Calu3 (cell line): ENCODE measurements at regions not wholly inside any gene's neighbourhood (a gene's known extent, or its start where the extent isn't known, plus 50 kb on each side); places are given as distances from the start of the nearest gene placed in this dataset.

Experiments
- BruUV-seq: library from RNA; stranded (reverse); fragments of 400-500 nt; replicated peaks from 2 replicates; lab custom pipeline; 2021; lab: Mats Ljungman, UMichigan
- CTCF ChIA-PET: fragments of 300-600 bp; sonication (Branson Sonifier 250); formaldehyde crosslinking; loops from one replicate; lab custom pipeline; 2022; ENCODE audit warnings: antibody characterized with exemption; lab: Charles Lee
- DNase-seq: peaks from one replicate; pipeline ENCODE4 v3.0.0; 2022
- H3K27ac Mint-ChIP-seq: one replicate; pipeline ENCODE4 v1.8.0; 2022; ENCODE audit warnings: mixed read lengths; ENCODE audit not compliant: unreplicated experiment
- H3K27me3 Mint-ChIP-seq: one replicate; pipeline ENCODE4 v1.8.0; 2022; ENCODE audit warnings: mixed read lengths; ENCODE audit not compliant: unreplicated experiment
- H3K36me3 Mint-ChIP-seq: one replicate; pipeline ENCODE4 v1.8.0; 2022; ENCODE audit warnings: mild to moderate bottlenecking, moderate library complexity, mixed read lengths; ENCODE audit not compliant: insufficient read depth, unreplicated experiment
- H3K4me1 Mint-ChIP-seq: one replicate; pipeline ENCODE4 v1.8.0; 2022; ENCODE audit warnings: mild to moderate bottlenecking, low read depth, mixed read lengths; ENCODE audit not compliant: unreplicated experiment
- H3K4me3 Mint-ChIP-seq: one replicate; pipeline ENCODE4 v1.8.0; 2022; ENCODE audit warnings: mild to moderate bottlenecking, low read depth, moderate library complexity, mixed read lengths; ENCODE audit not compliant: unreplicated experiment
- H3K9me3 Mint-ChIP-seq: one replicate; pipeline ENCODE4 v1.8.0; 2022; ENCODE audit warnings: low read depth, mixed read lengths; ENCODE audit not compliant: unreplicated experiment
- CTCF ChIP-seq: fragments of 200-600 bp; IDR thresholded peaks from one replicate; pipeline ENCODE4 v1.8.0; 2022; ENCODE audit warnings: antibody characterized with exemption; ENCODE audit not compliant: unreplicated experiment
- intact Hi-C: fragments of 100-400 bp; cut with micrococcal nuclease; formaldehyde crosslinking; loops from one replicate; pipeline ENCODE4 v1.10.0; 2022; ENCODE audit not compliant: unreplicated experiment

DNA sequence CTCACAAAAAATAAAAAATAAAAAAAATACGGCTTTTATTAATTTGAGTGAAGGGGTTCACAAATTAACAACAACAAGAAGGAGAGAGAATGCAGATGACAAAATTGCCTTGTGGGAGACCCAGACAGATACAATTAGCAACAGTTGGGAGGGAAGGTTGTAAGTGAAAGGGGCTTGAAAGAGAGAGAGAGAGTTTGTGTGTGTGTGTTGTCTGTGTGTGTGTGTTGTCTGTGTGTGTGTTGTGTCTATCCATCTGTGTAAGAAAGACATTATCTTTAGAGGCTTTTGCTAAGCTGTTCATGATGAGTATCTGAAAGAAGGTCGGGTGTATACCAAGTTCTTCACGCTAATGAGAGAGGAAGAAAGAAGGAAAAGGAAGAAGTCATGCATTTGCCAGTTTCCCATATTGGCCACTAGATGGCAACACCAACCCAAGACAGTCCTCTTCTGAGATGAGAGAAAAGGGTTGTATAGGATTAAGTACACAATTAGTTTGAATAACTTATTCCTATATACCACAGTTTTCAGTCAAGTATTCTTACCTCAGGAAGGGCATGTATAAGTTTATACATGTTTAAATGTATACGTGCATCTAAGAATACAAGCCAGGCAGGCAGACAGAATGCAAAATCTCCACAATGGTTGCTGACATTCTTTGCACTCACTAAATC, 63.7 kb upstream of the CD2AP start:
- DNase-seq = no peak
- Mint-ChIP-seq H3K4me1 (peaks cover 50% of the 10 kb centered on the region), H3K9me3 (peaks cover 3% of the 10 kb centered on the region), H3K27ac (peak overlapping the region; percentile 81), H3K36me3 (peaks cover 5% of the 10 kb centered on the region), H3K27me3 (no peaks in the 10 kb centered on the region), H3K4me3 (peak overlapping the region; percentile 37)
- CTCF ChIA-PET = interaction anchor here (1.0 to 2.3 kb wide), 6 partner anchors 10 to 106 kb away, joined by 3 to 14 read pairs (median 5); partner anchors contain the start of gene CD2AP
- TSS peak; percentile 14 for BruUV-seq
- intact Hi-C loops = loop anchor here (1.0 to 5.0 kb wide), 5 partner anchors 49 to 366 kb away; partner anchors contain the start of gene CD2AP
- TF ChIP-seq CTCF = peak; percentile 74

- TF ChIP-seq CTCF = no peak
- Mint-ChIP-seq H3K36me3 (peaks cover 5% of the 10 kb centered on the region), H3K4me1 (peaks cover 50% of the 10 kb centered on the region), H3K4me3 (peak overlapping the region; percentile 37), H3K27me3 (no peaks in the 10 kb centered on the region), H3K27ac (peak overlapping the region; percentile 81), H3K9me3 (peaks cover 3% of the 10 kb centered on the region)
- CTCF ChIA-PET = interaction anchor here (0.6 to 2.3 kb wide), 7 partner anchors 11 to 107 kb away, joined by 3 to 14 read pairs (median 5); partner anchors contain the start of gene CD2AP
- no peak for DNase-seq
- intact Hi-C loops = loop anchor here (1.0 to 5.0 kb wide), 5 partner anchors 49 to 366 kb away; partner anchors contain the start of gene CD2AP
- no TSS peak for BruUV-seq
Measured at GRCh38 chr6:47414423-47415167, 63.0 kb upstream of the CD2AP start.

DNA sequence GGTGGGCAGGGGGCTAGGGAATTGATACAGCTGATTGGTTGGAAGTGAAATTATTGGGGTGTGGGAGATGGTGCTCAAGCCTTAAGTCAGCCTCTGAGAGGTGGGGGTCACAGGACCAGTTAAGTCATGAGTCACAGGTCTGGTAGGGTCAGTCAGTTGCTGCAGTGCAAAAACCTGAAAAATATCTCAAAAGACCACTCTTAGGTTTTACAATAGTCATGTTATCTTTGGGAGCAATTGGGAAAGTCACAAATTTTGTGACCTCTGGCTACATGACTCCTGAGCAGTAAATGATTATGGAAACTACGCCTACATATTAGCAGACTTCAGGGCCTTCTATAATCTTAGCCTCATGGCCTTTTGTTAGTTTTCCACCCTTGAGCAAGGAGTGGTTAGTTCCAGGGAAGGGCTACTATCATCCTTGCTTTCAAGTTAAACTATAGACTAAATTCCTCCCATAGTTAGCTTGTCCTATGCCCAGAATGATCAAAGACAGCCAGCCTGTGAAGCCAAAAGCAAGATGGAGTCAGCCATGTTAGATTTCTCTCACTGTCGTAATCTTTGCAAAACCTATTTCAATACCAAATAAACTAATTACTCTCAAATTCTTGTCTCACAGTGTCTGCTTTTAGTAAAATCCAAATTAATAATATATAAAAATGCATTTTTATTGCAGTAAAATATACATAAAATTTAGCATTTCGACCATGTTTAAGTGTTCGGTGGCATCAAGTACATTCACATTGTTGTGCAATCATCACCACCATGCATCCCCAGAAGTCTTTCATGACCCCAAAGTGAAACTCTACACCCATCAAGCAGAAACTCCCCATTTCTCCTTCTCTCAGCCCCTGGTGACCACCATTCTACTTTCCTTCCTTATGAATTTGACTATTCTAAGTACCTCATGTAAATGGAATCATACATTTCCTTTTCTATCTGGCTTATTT, 60.9 kb upstream of the CD2AP start:
- Mint-ChIP-seq H3K4me3 (no peak overlapping the region), H3K9me3 (peaks cover 3% of the 10 kb centered on the region), H3K27me3 (no peaks in the 10 kb centered on the region), H3K36me3 (peaks cover 17% of the 10 kb centered on the region), H3K27ac (peak overlapping the region; percentile 72), H3K4me1 (peaks cover 66% of the 10 kb centered on the region)
- no peak for DNase-seq
- TF ChIP-seq CTCF = no peak
- CTCF ChIA-PET = interaction anchor here (2.3 kb wide), 1 partner anchor 61 kb away, joined by 14 read pairs; the partner anchor contains the start of gene CD2AP
- intact Hi-C loops = no loop called here
- BruUV-seq = no TSS peak
